ENCODE measurements at regions not wholly inside any gene's neighbourhood (a gene's known extent, or its start where the extent isn't known, plus 50 kb on each side); places are given as distances from the start of the nearest gene placed in this dataset.

DNA sequence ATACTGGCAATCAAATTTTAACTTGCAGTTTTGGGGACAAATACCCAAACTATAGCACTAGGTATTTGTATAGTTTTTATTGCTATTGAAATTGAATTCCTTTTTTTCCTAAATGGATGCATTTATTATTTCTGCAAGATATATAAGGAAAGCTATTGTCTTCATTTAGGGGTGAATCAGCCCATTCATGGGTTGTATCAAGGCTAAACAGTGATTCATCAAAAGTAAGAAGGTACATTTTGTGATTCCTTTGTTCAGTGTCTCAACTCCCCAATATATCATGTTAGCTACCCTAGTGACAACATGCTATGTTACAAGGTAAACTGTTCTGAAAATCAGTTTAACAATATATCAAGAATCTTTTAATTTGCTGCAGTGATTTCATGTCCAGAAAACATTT, 185.7 kb downstream of the PLK2 start:
- peak overlapping the region in 6 of 12 donors; percentile 27 to 61 (median 38) for H3K27ac ChIP-seq
- no peak for ATAC-seq

DNA sequence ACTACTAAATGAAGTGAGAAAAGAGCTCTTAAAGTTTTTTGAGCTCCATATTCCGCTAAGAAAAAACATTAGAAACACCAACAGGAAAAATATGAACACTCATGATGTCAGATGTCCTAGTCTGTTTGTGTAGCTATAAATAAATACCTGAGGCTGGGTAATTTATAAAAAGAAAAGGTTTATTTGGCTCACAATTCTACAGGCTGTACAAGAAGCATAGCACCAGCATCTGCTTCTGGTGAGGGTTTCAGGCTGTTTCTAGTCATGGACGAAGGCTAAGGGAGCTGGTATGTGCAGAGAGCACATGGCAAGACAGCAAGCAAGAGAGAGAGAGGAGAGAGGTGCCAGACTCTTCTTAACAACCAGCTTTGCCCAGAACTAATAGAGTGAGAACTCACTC, 186.2 kb downstream of the PLK2 start:
- Histone ChIP-seq H3K9me3 (peaks cover 0 to 6% (median 0%) of the 10 kb centered on the region in 12 donors), H3K4me3 (no peak overlapping the region), H3K36me3 (no peaks in the 10 kb centered on the region), H3K4me1 (peaks cover 0 to 12% (median 5%) of the 10 kb centered on the region in 12 donors), H3K27me3 (no peaks in the 10 kb centered on the region), H3K27ac (peak overlapping the region in 9 of 12 donors; percentile 1 to 61 (median 32))
- DNase-seq (no peak), ATAC-seq (peak in 1 of 4 donors; percentile 49)
- TF ChIP-seq, protein P1, sequence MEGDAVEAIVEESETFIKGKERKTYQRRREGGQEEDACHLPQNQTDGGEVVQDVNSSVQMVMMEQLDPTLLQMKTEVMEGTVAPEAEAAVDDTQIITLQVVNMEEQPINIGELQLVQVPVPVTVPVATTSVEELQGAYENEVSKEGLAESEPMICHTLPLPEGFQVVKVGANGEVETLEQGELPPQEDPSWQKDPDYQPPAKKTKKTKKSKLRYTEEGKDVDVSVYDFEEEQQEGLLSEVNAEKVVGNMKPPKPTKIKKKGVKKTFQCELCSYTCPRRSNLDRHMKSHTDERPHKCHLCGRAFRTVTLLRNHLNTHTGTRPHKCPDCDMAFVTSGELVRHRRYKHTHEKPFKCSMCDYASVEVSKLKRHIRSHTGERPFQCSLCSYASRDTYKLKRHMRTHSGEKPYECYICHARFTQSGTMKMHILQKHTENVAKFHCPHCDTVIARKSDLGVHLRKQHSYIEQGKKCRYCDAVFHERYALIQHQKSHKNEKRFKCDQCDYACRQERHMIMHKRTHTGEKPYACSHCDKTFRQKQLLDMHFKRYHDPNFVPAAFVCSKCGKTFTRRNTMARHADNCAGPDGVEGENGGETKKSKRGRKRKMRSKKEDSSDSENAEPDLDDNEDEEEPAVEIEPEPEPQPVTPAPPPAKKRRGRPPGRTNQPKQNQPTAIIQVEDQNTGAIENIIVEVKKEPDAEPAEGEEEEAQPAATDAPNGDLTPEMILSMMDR (IDR thresholded peaks at IDR 0.05): no peak
- TF ChIP-seq POLR2A (IDR thresholded peaks at IDR 0.05): no peak
- intact Hi-C loops (cut with DNase I): loop anchor here in 1 of 10 donors (10.0 kb wide), 1 partner anchor 181 kb away; no protein-coding TSS in a partner anchor
- 34 to 49% (median 38%) methylated on average over 2 of the region's 2 CpGs for WGBS, 4 donors

More for the DNA sequence above, 185.7 kb downstream of the PLK2 start:
- peaks cover 0 to 6% (median 0%) of the 10 kb centered on the region in 12 donors for H3K9me3 ChIP-seq
- H3K4me1 ChIP-seq: peaks cover 0 to 12% (median 5%) of the 10 kb centered on the region in 12 donors
- no peak for DNase-seq
- H3K4me3 ChIP-seq: no peak overlapping the region
- H3K36me3 ChIP-seq: no peaks in the 10 kb centered on the region
- H3K27me3 ChIP-seq: no peaks in the 10 kb centered on the region
- TF ChIP-seq, protein P1 (IDR thresholded peaks at IDR 0.05): no peak
- TF ChIP-seq POLR2A (IDR thresholded peaks at IDR 0.05): no peak
- intact Hi-C loops (cut with DNase I): loop anchor here in 1 of 10 donors (10.0 kb wide), 1 partner anchor 181 kb away; no protein-coding TSS in a partner anchor

DNA sequence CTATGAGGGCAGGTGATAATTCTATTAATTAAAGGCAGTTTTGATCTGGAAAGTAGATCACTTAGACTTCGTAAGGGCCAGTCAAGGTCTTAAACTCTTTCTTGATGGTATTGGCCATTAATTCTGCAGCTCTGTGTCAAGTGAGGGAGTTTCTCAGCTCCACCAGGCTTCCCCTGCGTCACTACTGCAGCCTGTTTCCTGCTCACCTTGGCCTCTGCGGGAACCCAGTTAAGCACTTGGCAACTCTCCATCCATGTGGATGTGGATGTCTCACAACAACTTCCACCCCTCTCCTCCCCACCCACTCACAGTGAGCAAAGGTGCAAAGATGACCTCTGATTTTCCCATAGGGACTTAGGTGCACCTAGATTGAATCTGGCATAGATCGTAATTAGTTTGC, 191.6 kb downstream of the PLK2 start:
- Histone ChIP-seq H3K9me3 (no peaks in the 10 kb centered on the region), H3K27ac (peak overlapping the region in 6 of 12 donors; percentile 40 to 70 (median 66)), H3K4me1 (peaks cover 0 to 15% (median under 1%) of the 10 kb centered on the region in 12 donors), H3K36me3 (no peaks in the 10 kb centered on the region), H3K27me3 (no peaks in the 10 kb centered on the region), H3K4me3 (no peak overlapping the region)
- DNase-seq (peak in 4 of 5 donors; percentile 35 to 77 (median 56)), ATAC-seq (peak; percentile 58 to 96 (median 64))
- intact Hi-C loops (cut with DNase I): loop anchor here in 5 of 10 donors (5.0 to 10.0 kb wide), 3 partner anchors 187 to 193 kb away; no protein-coding TSS in a partner anchor
- TF ChIP-seq POLR2A (IDR thresholded peaks at IDR 0.05): no peak
- TF ChIP-seq, protein P1 (IDR thresholded peaks at IDR 0.05): no peak
- WGBS, 4 donors: 48 to 65% (median 60%) methylated on average over 4 of the region's 4 CpGs

- Histone ChIP-seq H3K27ac (no peak overlapping the region), H3K36me3 (no peaks in the 10 kb centered on the region), H3K9me3 (no peaks in the 10 kb centered on the region), H3K4me3 (no peak overlapping the region), H3K27me3 (no peaks in the 10 kb centered on the region), H3K4me1 (peaks cover 0 to 23% (median 8%) of the 10 kb centered on the region in 12 donors)
- DNase-seq (no peak), ATAC-seq (no peak)
- intact Hi-C loops (cut with DNase I): loop anchor here in 5 of 10 donors (5.0 to 10.0 kb wide), 3 partner anchors 188 to 192 kb away; no protein-coding TSS in a partner anchor
- TF ChIP-seq POLR2A (IDR thresholded peaks at IDR 0.05): no peak
- TF ChIP-seq, protein P1 (IDR thresholded peaks at IDR 0.05): no peak
Measured at GRCh38 chr5:58266402-58266801, 193.5 kb downstream of the PLK2 start.
